ENCODE measurements at regions not wholly inside any gene's neighbourhood (a gene's known extent, or its start where the extent isn't known, plus 50 kb on each side); places are given as distances from the start of the nearest gene placed in this dataset.

DNA sequence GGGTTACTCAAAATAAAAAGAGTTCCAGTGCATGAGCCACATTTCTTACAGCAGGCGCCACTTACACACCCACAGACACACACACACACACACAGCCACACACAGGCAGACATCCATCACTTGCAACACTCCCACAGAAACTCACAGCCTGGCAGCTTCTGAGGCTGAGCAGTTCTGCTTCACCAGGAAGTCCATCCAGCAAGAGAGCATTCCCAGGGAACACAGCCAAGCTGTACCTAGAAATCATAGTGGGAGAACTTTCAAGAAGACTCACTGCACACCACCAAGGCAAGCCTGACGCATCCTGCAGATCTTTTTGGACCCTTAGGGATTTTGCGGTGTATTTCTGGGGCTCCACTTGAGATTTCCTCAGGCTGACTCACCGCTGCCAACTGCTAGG is 140.9 kb upstream of the WSB1 start:
- TF ChIP-seq, protein P1, sequence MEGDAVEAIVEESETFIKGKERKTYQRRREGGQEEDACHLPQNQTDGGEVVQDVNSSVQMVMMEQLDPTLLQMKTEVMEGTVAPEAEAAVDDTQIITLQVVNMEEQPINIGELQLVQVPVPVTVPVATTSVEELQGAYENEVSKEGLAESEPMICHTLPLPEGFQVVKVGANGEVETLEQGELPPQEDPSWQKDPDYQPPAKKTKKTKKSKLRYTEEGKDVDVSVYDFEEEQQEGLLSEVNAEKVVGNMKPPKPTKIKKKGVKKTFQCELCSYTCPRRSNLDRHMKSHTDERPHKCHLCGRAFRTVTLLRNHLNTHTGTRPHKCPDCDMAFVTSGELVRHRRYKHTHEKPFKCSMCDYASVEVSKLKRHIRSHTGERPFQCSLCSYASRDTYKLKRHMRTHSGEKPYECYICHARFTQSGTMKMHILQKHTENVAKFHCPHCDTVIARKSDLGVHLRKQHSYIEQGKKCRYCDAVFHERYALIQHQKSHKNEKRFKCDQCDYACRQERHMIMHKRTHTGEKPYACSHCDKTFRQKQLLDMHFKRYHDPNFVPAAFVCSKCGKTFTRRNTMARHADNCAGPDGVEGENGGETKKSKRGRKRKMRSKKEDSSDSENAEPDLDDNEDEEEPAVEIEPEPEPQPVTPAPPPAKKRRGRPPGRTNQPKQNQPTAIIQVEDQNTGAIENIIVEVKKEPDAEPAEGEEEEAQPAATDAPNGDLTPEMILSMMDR (IDR thresholded peaks at IDR 0.05) = no peak
- TF ChIP-seq SIN3A (IDR thresholded peaks at IDR 0.05; ENCODE audit: borderline replicate concordance, low read depth, low read length) (no peak), JUND (IDR thresholded peaks at IDR 0.05) (no peak), RCOR1 (IDR thresholded peaks at IDR 0.05; ENCODE audit: low read length) (no peak), EZH2phosphoT487 (IDR thresholded peaks at IDR 0.05; ENCODE audit: borderline replicate concordance, low read depth) (no peak), YY1 (IDR thresholded peaks at IDR 0.05; ENCODE audit: low read depth) (no peak), RFX5 (IDR thresholded peaks at IDR 0.05; ENCODE audit: low read length) (no peak), FOXM1 (IDR thresholded peaks at IDR 0.05; ENCODE audit: low read depth) (no peak), EP300 (IDR thresholded peaks at IDR 0.05; ENCODE audit: borderline replicate concordance in 1 of 2, low read depth in 1 of 2, low read length in 1 of 2) (no peak), POLR2AphosphoS5 (IDR thresholded peaks at IDR 0.05; ENCODE audit: low read depth, low read length) (no peak)
- TF ChIP-seq, protein P2, sequence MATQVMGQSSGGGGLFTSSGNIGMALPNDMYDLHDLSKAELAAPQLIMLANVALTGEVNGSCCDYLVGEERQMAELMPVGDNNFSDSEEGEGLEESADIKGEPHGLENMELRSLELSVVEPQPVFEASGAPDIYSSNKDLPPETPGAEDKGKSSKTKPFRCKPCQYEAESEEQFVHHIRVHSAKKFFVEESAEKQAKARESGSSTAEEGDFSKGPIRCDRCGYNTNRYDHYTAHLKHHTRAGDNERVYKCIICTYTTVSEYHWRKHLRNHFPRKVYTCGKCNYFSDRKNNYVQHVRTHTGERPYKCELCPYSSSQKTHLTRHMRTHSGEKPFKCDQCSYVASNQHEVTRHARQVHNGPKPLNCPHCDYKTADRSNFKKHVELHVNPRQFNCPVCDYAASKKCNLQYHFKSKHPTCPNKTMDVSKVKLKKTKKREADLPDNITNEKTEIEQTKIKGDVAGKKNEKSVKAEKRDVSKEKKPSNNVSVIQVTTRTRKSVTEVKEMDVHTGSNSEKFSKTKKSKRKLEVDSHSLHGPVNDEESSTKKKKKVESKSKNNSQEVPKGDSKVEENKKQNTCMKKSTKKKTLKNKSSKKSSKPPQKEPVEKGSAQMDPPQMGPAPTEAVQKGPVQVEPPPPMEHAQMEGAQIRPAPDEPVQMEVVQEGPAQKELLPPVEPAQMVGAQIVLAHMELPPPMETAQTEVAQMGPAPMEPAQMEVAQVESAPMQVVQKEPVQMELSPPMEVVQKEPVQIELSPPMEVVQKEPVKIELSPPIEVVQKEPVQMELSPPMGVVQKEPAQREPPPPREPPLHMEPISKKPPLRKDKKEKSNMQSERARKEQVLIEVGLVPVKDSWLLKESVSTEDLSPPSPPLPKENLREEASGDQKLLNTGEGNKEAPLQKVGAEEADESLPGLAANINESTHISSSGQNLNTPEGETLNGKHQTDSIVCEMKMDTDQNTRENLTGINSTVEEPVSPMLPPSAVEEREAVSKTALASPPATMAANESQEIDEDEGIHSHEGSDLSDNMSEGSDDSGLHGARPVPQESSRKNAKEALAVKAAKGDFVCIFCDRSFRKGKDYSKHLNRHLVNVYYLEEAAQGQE (IDR thresholded peaks at IDR 0.05; ENCODE audit: low read depth, low read length) = no peak
- TF ChIP-seq, protein P3, sequence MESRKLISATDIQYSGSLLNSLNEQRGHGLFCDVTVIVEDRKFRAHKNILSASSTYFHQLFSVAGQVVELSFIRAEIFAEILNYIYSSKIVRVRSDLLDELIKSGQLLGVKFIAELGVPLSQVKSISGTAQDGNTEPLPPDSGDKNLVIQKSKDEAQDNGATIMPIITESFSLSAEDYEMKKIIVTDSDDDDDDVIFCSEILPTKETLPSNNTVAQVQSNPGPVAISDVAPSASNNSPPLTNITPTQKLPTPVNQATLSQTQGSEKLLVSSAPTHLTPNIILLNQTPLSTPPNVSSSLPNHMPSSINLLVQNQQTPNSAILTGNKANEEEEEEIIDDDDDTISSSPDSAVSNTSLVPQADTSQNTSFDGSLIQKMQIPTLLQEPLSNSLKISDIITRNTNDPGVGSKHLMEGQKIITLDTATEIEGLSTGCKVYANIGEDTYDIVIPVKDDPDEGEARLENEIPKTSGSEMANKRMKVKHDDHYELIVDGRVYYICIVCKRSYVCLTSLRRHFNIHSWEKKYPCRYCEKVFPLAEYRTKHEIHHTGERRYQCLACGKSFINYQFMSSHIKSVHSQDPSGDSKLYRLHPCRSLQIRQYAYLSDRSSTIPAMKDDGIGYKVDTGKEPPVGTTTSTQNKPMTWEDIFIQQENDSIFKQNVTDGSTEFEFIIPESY (IDR thresholded peaks at IDR 0.05; ENCODE audit: borderline replicate concordance, low read depth) = no peak

Measured in SK-N-SH (cell line).